Kasumi-1 (cell line): ENCODE measurements at regions not wholly inside any gene's neighbourhood (a gene's known extent, or its start where the extent isn't known, plus 50 kb on each side); places are given as distances from the start of the nearest gene placed in this dataset.
"Not testable (repeated sequence)": the region's sequence is repeated elsewhere in the genome, so short reads cannot be mapped to it uniquely, and the experiment has no call there.

Experiments used
- DNase-seq, 2 experiments: peaks; one replicate each; lab custom pipeline; 2025; lab: John Stamatoyannopoulos, UW

GRCh38 chr13:44125943-44126469, 246.3 kb downstream of the LACC1 start:
- no peak for DNase-seq

- no peak for DNase-seq
Observed at GRCh38 chr13:44128552-44129001, 245.0 kb upstream of the SERP2 start.

- no peak for DNase-seq
Observed at GRCh38 chr13:44129418-44129817, 244.2 kb upstream of the SERP2 start.

- DNase-seq: no peak
Observed at GRCh38 chr13:44131069-44131614, 242.5 kb upstream of the SERP2 start.

- DNase-seq: no peak
Observed at GRCh38 chr13:44132710-44133109, 240.9 kb upstream of the SERP2 start.

- no peak for DNase-seq
Observed at GRCh38 chr13:44133626-44134025, 240.0 kb upstream of the SERP2 start.

- no peak for DNase-seq
Observed at GRCh38 chr13:44135566-44135965, 238.1 kb upstream of the SERP2 start.

GRCh38 chr13:44136696-44137268, 236.8 kb upstream of the SERP2 start:
- DNase-seq: no peak

GRCh38 chr13:44137466-44137865, 236.2 kb upstream of the SERP2 start:
- DNase-seq: no peak

- DNase-seq: no peak
Observed at GRCh38 chr13:44140146-44140545, 233.5 kb upstream of the SERP2 start.

GRCh38 chr13:44140888-44141724, 232.5 kb upstream of the SERP2 start:
- DNase-seq: peak in 1 of 2 experiments; percentile 29

- DNase-seq: peak; percentile 76
Observed at GRCh38 chr13:44141725-44142539, 231.7 kb upstream of the SERP2 start.

- DNase-seq: peak in 1 of 2 experiments; percentile 49
Observed at GRCh38 chr13:44142540-44142867, 231.1 kb upstream of the SERP2 start.

GRCh38 chr13:44142941-44143665, 230.5 kb upstream of the SERP2 start:
- DNase-seq: no peak

GRCh38 chr13:44146138-44146537, 227.5 kb upstream of the SERP2 start:
- DNase-seq: no peak

- DNase-seq: no peak
Observed at GRCh38 chr13:44147233-44147632, 226.4 kb upstream of the SERP2 start.

GRCh38 chr13:44147648-44148047, 226.0 kb upstream of the SERP2 start:
- no peak for DNase-seq

GRCh38 chr13:44148159-44148914, 225.3 kb upstream of the SERP2 start:
- DNase-seq: no peak

GRCh38 chr13:44149231-44149630, 224.4 kb upstream of the SERP2 start:
- not testable (repeated sequence) for DNase-seq

GRCh38 chr13:44149821-44150220, 223.8 kb upstream of the SERP2 start:
- no peak for DNase-seq

- DNase-seq: no peak
Observed at GRCh38 chr13:44151474-44151873, 222.2 kb upstream of the SERP2 start.
